ENCODE measurements at regions not wholly inside any gene's neighbourhood (a gene's known extent, or its start where the extent isn't known, plus 50 kb on each side); places are given as distances from the start of the nearest gene placed in this dataset.

DNA sequence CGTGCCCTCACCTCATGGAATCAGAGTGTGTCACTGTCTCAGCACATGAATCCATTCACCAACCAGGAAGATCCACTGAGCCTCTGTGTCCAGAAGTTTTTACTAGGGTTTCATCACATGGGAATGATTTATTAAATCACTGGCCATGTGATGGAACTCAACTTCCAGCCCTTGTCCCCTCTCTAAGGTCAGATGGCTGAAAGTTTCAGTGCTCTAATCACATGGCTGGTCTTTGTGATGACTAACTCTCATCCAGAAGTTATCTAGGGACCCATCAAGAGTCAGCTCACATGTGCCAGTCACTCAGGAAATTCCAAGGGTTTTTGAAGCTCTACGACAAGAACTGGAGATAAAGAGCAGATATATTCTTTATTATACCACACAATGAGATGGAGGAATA, 140.5 kb upstream of the GYPC start:
- Histone ChIP-seq H3K27me3 (ENCODE audit: control insufficient read depth, insufficient read depth, low read length, poor library complexity, severe bottlenecking) (no peaks in the 10 kb centered on the region), H3K4me3 (ENCODE audit: low read length) (no peak overlapping the region), H3K9me3 (ENCODE audit: control insufficient read depth, low read length) (peaks cover 6% of the 10 kb centered on the region), H3K9ac (ENCODE audit: extremely low read depth, low read length, poor library complexity, severe bottlenecking) (no peak overlapping the region), H3K27ac (ENCODE audit: low read depth, low read length) (no peak overlapping the region), H3K36me3 (ENCODE audit: control insufficient read depth, insufficient read depth, low read length) (no peaks in the 10 kb centered on the region), H3K4me1 (ENCODE audit: control insufficient read depth, insufficient read depth, low read length) (no peaks in the 10 kb centered on the region)
- no peaks in the 10 kb centered on the region for H3K4me1 Mint-ChIP-seq
- H3K9me3 Mint-ChIP-seq: peaks cover 10% of the 10 kb centered on the region
- no peaks in the 10 kb centered on the region for H3K36me3 Mint-ChIP-seq (ENCODE audit: low read depth)
- H3K27ac Mint-ChIP-seq: no peak overlapping the region
- peaks cover 4% of the 10 kb centered on the region for H3K27me3 Mint-ChIP-seq (ENCODE audit: insufficient read depth)
- no peak for DNase-seq
- 78 to 100% methylated on average over 1 to 2 of the region's 2 CpGs for WGBS, 2 experiments (ENCODE audit: insufficient coverage in 1 of 2, insufficient read length in 1 of 2)
- no peak overlapping the region for H3K4me3 Mint-ChIP-seq
- TF ChIP-seq, protein P1, sequence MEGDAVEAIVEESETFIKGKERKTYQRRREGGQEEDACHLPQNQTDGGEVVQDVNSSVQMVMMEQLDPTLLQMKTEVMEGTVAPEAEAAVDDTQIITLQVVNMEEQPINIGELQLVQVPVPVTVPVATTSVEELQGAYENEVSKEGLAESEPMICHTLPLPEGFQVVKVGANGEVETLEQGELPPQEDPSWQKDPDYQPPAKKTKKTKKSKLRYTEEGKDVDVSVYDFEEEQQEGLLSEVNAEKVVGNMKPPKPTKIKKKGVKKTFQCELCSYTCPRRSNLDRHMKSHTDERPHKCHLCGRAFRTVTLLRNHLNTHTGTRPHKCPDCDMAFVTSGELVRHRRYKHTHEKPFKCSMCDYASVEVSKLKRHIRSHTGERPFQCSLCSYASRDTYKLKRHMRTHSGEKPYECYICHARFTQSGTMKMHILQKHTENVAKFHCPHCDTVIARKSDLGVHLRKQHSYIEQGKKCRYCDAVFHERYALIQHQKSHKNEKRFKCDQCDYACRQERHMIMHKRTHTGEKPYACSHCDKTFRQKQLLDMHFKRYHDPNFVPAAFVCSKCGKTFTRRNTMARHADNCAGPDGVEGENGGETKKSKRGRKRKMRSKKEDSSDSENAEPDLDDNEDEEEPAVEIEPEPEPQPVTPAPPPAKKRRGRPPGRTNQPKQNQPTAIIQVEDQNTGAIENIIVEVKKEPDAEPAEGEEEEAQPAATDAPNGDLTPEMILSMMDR (conservative IDR thresholded peaks at IDR 0.05): no peak

DNA sequence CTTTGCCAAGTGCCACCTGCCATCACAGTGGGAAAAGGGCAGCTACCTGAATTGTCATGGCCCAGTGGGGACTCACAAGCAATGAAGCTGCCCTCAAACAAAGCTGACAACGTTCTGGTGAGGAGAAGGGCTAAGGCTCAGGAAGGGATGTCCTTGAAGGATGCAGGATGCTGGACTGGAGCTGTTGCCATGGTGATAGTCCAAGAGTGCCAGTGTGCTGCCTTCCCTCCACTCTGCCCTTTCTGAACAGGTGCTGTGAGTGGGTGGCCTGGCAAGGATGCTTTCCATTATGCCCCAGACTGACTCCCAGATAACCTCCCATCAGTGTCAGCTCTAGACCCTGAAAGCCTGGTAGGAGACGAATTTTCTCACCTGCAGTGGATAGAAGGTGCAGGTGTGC, 137.8 kb upstream of the GYPC start:
- Histone ChIP-seq H3K9ac (ENCODE audit: extremely low read depth, low read length, poor library complexity, severe bottlenecking) (no peak overlapping the region), H3K36me3 (ENCODE audit: control insufficient read depth, insufficient read depth, low read length) (no peaks in the 10 kb centered on the region), H3K27ac (ENCODE audit: low read depth, low read length) (no peak overlapping the region), H3K9me3 (ENCODE audit: control insufficient read depth, low read length) (peaks cover 6% of the 10 kb centered on the region), H3K4me3 (ENCODE audit: low read length) (no peak overlapping the region), H3K27me3 (ENCODE audit: control insufficient read depth, insufficient read depth, low read length, poor library complexity, severe bottlenecking) (no peaks in the 10 kb centered on the region), H3K4me1 (ENCODE audit: control insufficient read depth, insufficient read depth, low read length) (no peaks in the 10 kb centered on the region)
- no peaks in the 10 kb centered on the region for H3K36me3 Mint-ChIP-seq (ENCODE audit: low read depth)
- peaks cover 4% of the 10 kb centered on the region for H3K27me3 Mint-ChIP-seq (ENCODE audit: insufficient read depth)
- 50 to 79% methylated on average over 1 to 2 of the region's 2 CpGs for WGBS, 2 experiments (ENCODE audit: insufficient coverage in 1 of 2, insufficient read length in 1 of 2)
- peaks cover 10% of the 10 kb centered on the region for H3K9me3 Mint-ChIP-seq
- DNase-seq: no peak
- H3K4me1 Mint-ChIP-seq: no peaks in the 10 kb centered on the region
- no peak overlapping the region for H3K4me3 Mint-ChIP-seq
- TF ChIP-seq, protein P1 (conservative IDR thresholded peaks at IDR 0.05): no peak
- no peak overlapping the region for H3K27ac Mint-ChIP-seq

DNA sequence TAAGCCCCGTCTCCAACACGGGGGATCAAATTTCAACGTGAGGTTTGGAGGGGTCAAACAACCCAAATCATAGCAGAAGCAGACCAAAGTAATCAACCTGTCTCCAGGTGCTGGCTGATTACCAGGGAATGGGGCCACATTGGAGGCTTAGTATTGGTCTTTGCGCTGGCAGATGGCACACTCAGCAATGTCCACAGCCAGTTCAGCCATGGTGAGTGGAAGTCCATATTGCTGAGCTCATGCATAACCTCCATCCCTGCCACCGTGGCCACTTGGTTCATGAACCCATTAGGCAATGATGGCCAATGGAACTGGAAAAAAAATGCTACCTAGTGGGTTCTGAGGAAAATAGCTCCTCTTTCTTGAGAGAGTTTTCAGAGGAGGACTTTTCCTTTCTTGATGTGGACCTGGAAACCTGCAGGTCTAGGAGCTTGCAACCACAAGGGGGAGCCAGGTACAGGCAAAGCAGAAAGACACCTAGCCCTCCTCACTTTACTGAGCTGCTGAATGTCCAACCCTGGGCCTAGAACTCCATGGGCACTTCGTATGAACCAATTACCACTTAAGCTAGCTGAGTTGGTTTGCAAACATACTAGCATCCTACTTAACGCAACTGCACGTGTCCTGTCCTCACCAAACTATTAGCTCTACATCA, 128.0 kb upstream of the GYPC start:
- no peaks in the 10 kb centered on the region for H3K9me3 ChIP-seq (ENCODE audit: control insufficient read depth, low read length)
- no peak overlapping the region for H3K9ac ChIP-seq (ENCODE audit: extremely low read depth, low read length, poor library complexity, severe bottlenecking)
- H3K27ac ChIP-seq (ENCODE audit: low read depth, low read length): no peak overlapping the region
- Mint-ChIP-seq H3K4me3 (no peak overlapping the region), H3K36me3 (ENCODE audit: low read depth) (no peaks in the 10 kb centered on the region), H3K4me1 (no peaks in the 10 kb centered on the region), H3K27me3 (ENCODE audit: insufficient read depth) (peaks cover 7% of the 10 kb centered on the region), H3K9me3 (no peaks in the 10 kb centered on the region), H3K27ac (no peak overlapping the region)
- H3K4me1 ChIP-seq (ENCODE audit: control insufficient read depth, insufficient read depth, low read length): no peaks in the 10 kb centered on the region
- H3K27me3 ChIP-seq (ENCODE audit: control insufficient read depth, insufficient read depth, low read length, poor library complexity, severe bottlenecking): no peaks in the 10 kb centered on the region
- TF ChIP-seq, protein P1 (conservative IDR thresholded peaks at IDR 0.05): peak; percentile 88
- H3K36me3 ChIP-seq (ENCODE audit: control insufficient read depth, insufficient read depth, low read length): no peaks in the 10 kb centered on the region
- no peak overlapping the region for H3K4me3 ChIP-seq (ENCODE audit: low read length)
- peak; percentile 92 for DNase-seq
- 73 to 80% methylated on average over 7 to 8 of the region's 8 CpGs for WGBS, 2 experiments (ENCODE audit: insufficient coverage in 1 of 2, insufficient read length in 1 of 2)
